ENCODE measurements at regions not wholly inside any gene's neighbourhood (a gene's known extent, or its start where the extent isn't known, plus 50 kb on each side); places are given as distances from the start of the nearest gene placed in this dataset.

- FAIRE-seq = no peak
Measured at GRCh38 chr9:26735160-26735559, 157.4 kb downstream of the CAAP1 start.

- no peak for FAIRE-seq
Measured at GRCh38 chr9:26729187-26729586, 163.4 kb downstream of the CAAP1 start.

- FAIRE-seq = no peak
Measured at GRCh38 chr9:26727471-26727870, 165.1 kb downstream of the CAAP1 start.

GRCh38 chr9:26725573-26725972, 167.0 kb downstream of the CAAP1 start:
- no peak for FAIRE-seq

- no peak for FAIRE-seq
Measured at GRCh38 chr9:26723486-26723885, 169.1 kb downstream of the CAAP1 start.

- no peak for FAIRE-seq
Measured at GRCh38 chr9:26722755-26723154, 169.8 kb downstream of the CAAP1 start.

GRCh38 chr9:26710008-26710407, 182.6 kb downstream of the CAAP1 start:
- no peak for FAIRE-seq

- FAIRE-seq = no peak
Measured at GRCh38 chr9:26706223-26706622, 186.4 kb downstream of the CAAP1 start.

- FAIRE-seq = no peak
Measured at GRCh38 chr9:26695298-26695622, 197.3 kb downstream of the CAAP1 start.

- no peak for FAIRE-seq
Measured at GRCh38 chr9:26694381-26695297, 198.0 kb downstream of the CAAP1 start.

- FAIRE-seq = no peak
Measured at GRCh38 chr9:26689041-26689440, 203.6 kb downstream of the CAAP1 start.

GRCh38 chr9:26687421-26687820, 205.2 kb downstream of the CAAP1 start:
- no peak for FAIRE-seq

GRCh38 chr9:26685818-26686217, 206.8 kb downstream of the CAAP1 start:
- FAIRE-seq = no peak

GRCh38 chr9:26684029-26684428, 208.6 kb downstream of the CAAP1 start:
- FAIRE-seq = no peak

GRCh38 chr9:26682796-26683496, 209.7 kb downstream of the CAAP1 start:
- no peak for FAIRE-seq

GRCh38 chr9:26682041-26682440, 210.6 kb downstream of the CAAP1 start:
- no peak for FAIRE-seq

GRCh38 chr9:26677965-26678706, 214.5 kb downstream of the CAAP1 start:
- no peak for FAIRE-seq

GRCh38 chr9:26675035-26675434, 217.6 kb downstream of the CAAP1 start:
- no peak for FAIRE-seq

GRCh38 chr9:26673261-26673660, 219.3 kb downstream of the CAAP1 start:
- FAIRE-seq = no peak

GRCh38 chr9:26669701-26670670, 222.6 kb downstream of the CAAP1 start:
- FAIRE-seq = no peak

GRCh38 chr9:26667882-26668281, 224.7 kb downstream of the CAAP1 start:
- FAIRE-seq = no peak

GRCh38 chr9:26665666-26666065, 226.9 kb downstream of the CAAP1 start:
- no peak for FAIRE-seq

Measured in colon (tissue), 2 donors.